Fibroblast of gingiva (primary cell): ENCODE measurements at regions not wholly inside any gene's neighbourhood (a gene's known extent, or its start where the extent isn't known, plus 50 kb on each side); places are given as distances from the start of the nearest gene placed in this dataset.

Experiments
- DNase-seq: peaks from one replicate; pipeline ENCODE4 v3.0.0-alpha.2; 2011; ENCODE audit warnings: low read depth

GRCh38 chrX:39174772-39175417, 373.6 kb downstream of the MID1IP1 start:
- no peak for DNase-seq

GRCh38 chrX:39175418-39176057, 374.3 kb downstream of the MID1IP1 start:
- no peak for DNase-seq

- DNase-seq: no peak
Measured at GRCh38 chrX:39176105-39176504, 374.8 kb downstream of the MID1IP1 start.

- no peak for DNase-seq
Measured at GRCh38 chrX:39189431-39189830, 388.2 kb downstream of the MID1IP1 start.

GRCh38 chrX:39194673-39195072, 393.4 kb downstream of the MID1IP1 start:
- DNase-seq: no peak

- DNase-seq: no peak
Measured at GRCh38 chrX:39195156-39195555, 393.9 kb downstream of the MID1IP1 start.

- no peak for DNase-seq
Measured at GRCh38 chrX:39196192-39197102, 395.2 kb downstream of the MID1IP1 start.

- DNase-seq: no peak
Measured at GRCh38 chrX:39199429-39199828, 398.2 kb downstream of the MID1IP1 start.

- no peak for DNase-seq
Measured at GRCh38 chrX:39201305-39201990, 400.2 kb downstream of the MID1IP1 start.

GRCh38 chrX:39202641-39203040, 401.4 kb downstream of the MID1IP1 start:
- DNase-seq: no peak

GRCh38 chrX:39203427-39203826, 402.2 kb downstream of the MID1IP1 start:
- DNase-seq: no peak

GRCh38 chrX:39204353-39204752, 403.1 kb downstream of the MID1IP1 start:
- DNase-seq: no peak

- DNase-seq: no peak
Measured at GRCh38 chrX:39204945-39205344, 403.7 kb downstream of the MID1IP1 start.

- DNase-seq: no peak
Measured at GRCh38 chrX:39205467-39205866, 404.2 kb downstream of the MID1IP1 start.

GRCh38 chrX:39206399-39207145, 405.3 kb downstream of the MID1IP1 start:
- DNase-seq: no peak

GRCh38 chrX:39211501-39211900, 410.2 kb downstream of the MID1IP1 start:
- no peak for DNase-seq

GRCh38 chrX:39212456-39212855, 411.2 kb downstream of the MID1IP1 start:
- no peak for DNase-seq

GRCh38 chrX:39214387-39215126, 413.3 kb downstream of the MID1IP1 start:
- no peak for DNase-seq

GRCh38 chrX:39220952-39221351, 419.7 kb downstream of the MID1IP1 start:
- DNase-seq: no peak

- DNase-seq: no peak
Measured at GRCh38 chrX:39222346-39223113, 421.3 kb downstream of the MID1IP1 start.
